Limb (tissue), 2 donors: ENCODE measurements at regions not wholly inside any gene's neighbourhood (a gene's known extent, or its start where the extent isn't known, plus 50 kb on each side); places are given as distances from the start of the nearest gene placed in this dataset.

Source experiments
- DNase-seq, 2 donors: peaks; one replicate each; pipeline ENCODE4 v3.0.0-alpha.2; 2016; ENCODE audit errors: extremely low spot score in 2 of 2

- peak; percentile 36 to 40 for DNase-seq
Observed at GRCh38 chr10:81019029-81019890, 481.6 kb downstream of the SH2D4B start.

GRCh38 chr10:81021428-81022129 lies 483.9 kb downstream of the SH2D4B start:
- no peak for DNase-seq

GRCh38 chr10:81026591-81026990 lies 488.9 kb downstream of the SH2D4B start:
- DNase-seq, result no peak

GRCh38 chr10:81027223-81027622 lies 489.5 kb downstream of the SH2D4B start:
- DNase-seq, result no peak

GRCh38 chr10:81027706-81028105 lies 490.0 kb downstream of the SH2D4B start:
- DNase-seq, result no peak

- no peak for DNase-seq
Observed at GRCh38 chr10:81031774-81032173, 494.1 kb downstream of the SH2D4B start.

- DNase-seq, result no peak
Observed at GRCh38 chr10:81034383-81034782, 496.7 kb downstream of the SH2D4B start.

GRCh38 chr10:81036257-81036656 lies 498.6 kb downstream of the SH2D4B start:
- DNase-seq, result no peak

GRCh38 chr10:81040031-81040430 lies 502.3 kb downstream of the SH2D4B start:
- no peak for DNase-seq

GRCh38 chr10:81040940-81041339 lies 503.2 kb downstream of the SH2D4B start:
- DNase-seq, result no peak

GRCh38 chr10:81042647-81043046 lies 504.9 kb downstream of the SH2D4B start:
- no peak for DNase-seq

- DNase-seq, result no peak
Observed at GRCh38 chr10:81065474-81065873, 527.8 kb downstream of the SH2D4B start.

- DNase-seq, result no peak
Observed at GRCh38 chr10:81068460-81068859, 530.8 kb downstream of the SH2D4B start.

GRCh38 chr10:81071087-81071796 lies 533.5 kb downstream of the SH2D4B start:
- no peak for DNase-seq

GRCh38 chr10:81073155-81073554 lies 535.5 kb downstream of the SH2D4B start:
- DNase-seq, result no peak

GRCh38 chr10:81081887-81082620 lies 544.4 kb downstream of the SH2D4B start:
- no peak for DNase-seq

- no peak for DNase-seq
Observed at GRCh38 chr10:81082621-81083376, 545.1 kb downstream of the SH2D4B start.

GRCh38 chr10:81093056-81093455 lies 555.4 kb downstream of the SH2D4B start:
- DNase-seq, result no peak

- no peak for DNase-seq
Observed at GRCh38 chr10:81095238-81095637, 557.5 kb downstream of the SH2D4B start.

GRCh38 chr10:81096558-81096957 lies 558.9 kb downstream of the SH2D4B start:
- no peak for DNase-seq

GRCh38 chr10:81101062-81101461 lies 563.4 kb downstream of the SH2D4B start:
- no peak for DNase-seq
